ENCODE measurements at regions not wholly inside any gene's neighbourhood (a gene's known extent, or its start where the extent isn't known, plus 50 kb on each side); places are given as distances from the start of the nearest gene placed in this dataset.

- Histone ChIP-seq H3K4me3 (no peak overlapping the region), H3K4me1 (ENCODE audit: insufficient read depth) (no peaks in the 10 kb centered on the region), H3K9me3 (no peaks in the 10 kb centered on the region), H3K27ac (no peak overlapping the region), H3K36me3 (no peaks in the 10 kb centered on the region), H3K27me3 (no peaks in the 10 kb centered on the region)
- DNase-seq = no peak
- TF ChIP-seq POLR2A (IDR thresholded peaks at IDR 0.05) (no peak), CTCF (IDR thresholded peaks at IDR 0.05) (no peak), EP300 (IDR thresholded peaks at IDR 0.05) (no peak)
- intact Hi-C loops (cut with DNase I) = no loop called here
- WGBS, 3 donors = 40 to 59% (median 47%) methylated on average over 4 of the region's 4 CpGs
Measured at GRCh38 chr1:98280049-98280448, 359.2 kb upstream of the DPYD start.

- no peak overlapping the region for H3K27ac ChIP-seq
- H3K27me3 ChIP-seq = no peaks in the 10 kb centered on the region
- H3K36me3 ChIP-seq = no peaks in the 10 kb centered on the region
- H3K4me3 ChIP-seq = no peak overlapping the region
- intact Hi-C loops (cut with DNase I) = no loop called here
- DNase-seq = no peak
- 51 to 66% (median 61%) methylated on average over 3 of the region's 3 CpGs for WGBS, 3 donors
- no peaks in the 10 kb centered on the region for H3K9me3 ChIP-seq
- no peaks in the 10 kb centered on the region for H3K4me1 ChIP-seq (ENCODE audit: insufficient read depth)
- TF ChIP-seq EP300 (IDR thresholded peaks at IDR 0.05) (no peak), CTCF (IDR thresholded peaks at IDR 0.05) (no peak), POLR2A (IDR thresholded peaks at IDR 0.05) (no peak)
Measured at GRCh38 chr1:98278055-98278454, 357.2 kb upstream of the DPYD start.

- Histone ChIP-seq H3K36me3 (no peaks in the 10 kb centered on the region), H3K27me3 (no peaks in the 10 kb centered on the region), H3K9me3 (no peaks in the 10 kb centered on the region), H3K27ac (no peak overlapping the region), H3K4me3 (no peak overlapping the region), H3K4me1 (ENCODE audit: insufficient read depth) (no peaks in the 10 kb centered on the region)
- TF ChIP-seq CTCF (IDR thresholded peaks at IDR 0.05) = no peak
- TF ChIP-seq POLR2A (IDR thresholded peaks at IDR 0.05) = no peak
- TF ChIP-seq EP300 (IDR thresholded peaks at IDR 0.05) = no peak
- WGBS, 3 donors = 71 to 85% (median 77%) methylated on average over 2 of the region's 2 CpGs
- intact Hi-C loops (cut with DNase I) = no loop called here
- DNase-seq = no peak
Measured at GRCh38 chr1:98277118-98277517, 356.3 kb upstream of the DPYD start.

GRCh38 chr1:98276514-98276913 lies 355.7 kb upstream of the DPYD start:
- no peaks in the 10 kb centered on the region for H3K4me1 ChIP-seq (ENCODE audit: insufficient read depth)
- intact Hi-C loops (cut with DNase I) = no loop called here
- no peaks in the 10 kb centered on the region for H3K36me3 ChIP-seq
- H3K27me3 ChIP-seq = no peaks in the 10 kb centered on the region
- TF ChIP-seq EP300 (IDR thresholded peaks at IDR 0.05) = no peak
- TF ChIP-seq POLR2A (IDR thresholded peaks at IDR 0.05) = no peak
- no peak for TF ChIP-seq CTCF (IDR thresholded peaks at IDR 0.05)
- WGBS, 3 donors = 91 to 97% (median 95%) methylated on average over 2 of the region's 2 CpGs
- no peak for DNase-seq
- no peaks in the 10 kb centered on the region for H3K9me3 ChIP-seq
- H3K4me3 ChIP-seq = no peak overlapping the region
- no peak overlapping the region for H3K27ac ChIP-seq

- intact Hi-C loops (cut with DNase I) = no loop called here
- H3K27ac ChIP-seq = no peak overlapping the region
- no peak overlapping the region for H3K4me3 ChIP-seq
- no peaks in the 10 kb centered on the region for H3K36me3 ChIP-seq
- H3K9me3 ChIP-seq = no peaks in the 10 kb centered on the region
- H3K4me1 ChIP-seq (ENCODE audit: insufficient read depth) = no peaks in the 10 kb centered on the region
- no peaks in the 10 kb centered on the region for H3K27me3 ChIP-seq
- no peak for DNase-seq
- TF ChIP-seq EP300 (IDR thresholded peaks at IDR 0.05) (no peak), CTCF (IDR thresholded peaks at IDR 0.05) (no peak), POLR2A (IDR thresholded peaks at IDR 0.05) (no peak)
- 68 to 69% (median 68%) methylated on average over 3 of the region's 3 CpGs for WGBS, 3 donors
Measured at GRCh38 chr1:98268316-98268715, 347.5 kb upstream of the DPYD start.

All from ovary (tissue), 7 donors.